HepG2 (cell line): ENCODE measurements at regions not wholly inside any gene's neighbourhood (a gene's known extent, or its start where the extent isn't known, plus 50 kb on each side); places are given as distances from the start of the nearest gene placed in this dataset.

Source experiments
- NONO ChIP-seq, 2 experiments: fragments of 450-650 bp in 1 of 2; sonication (generic) in 1 of 2; formaldehyde crosslinking in 1 of 2; IDR thresholded peaks in 1 of 2; conservative IDR thresholded peaks in 1 of 2; 2 replicates each; pipeline versions ENCODE4 v1.6.1 to v1.8.0; 2017 to 2022; ENCODE audit warnings: mild to moderate bottlenecking in 1 of 2, missing genetic modification reagents in 1 of 2, moderate library complexity in 1 of 2
- TCF12 ChIP-seq, 2 experiments: fragments of 450-650 bp in 1 of 2; sonication (generic) in 1 of 2; formaldehyde crosslinking in 1 of 2; IDR thresholded peaks; 2 replicates each; pipeline versions ENCODE4 v1.6.1 to v1.8.0; 2017 to 2022; ENCODE audit warnings: antibody characterized with exemption in 1 of 2, mild to moderate bottlenecking in 1 of 2, missing genetic modification reagents in 1 of 2, moderate library complexity in 1 of 2
- ZNF766 ChIP-seq: sonication (generic); formaldehyde crosslinking; IDR thresholded peaks from 2 replicates; pipeline ENCODE4 v1.5.0; 2020; ENCODE audit warnings: missing genetic modification reagents, borderline replicate concordance

GRCh38 chr13:31074756-31075155, 86.9 kb downstream of the HSPH1 start:
- TF ChIP-seq NONO (IDR thresholded peaks at IDR 0.05) (no peak), NONO (CRISPR knock-in tag; conservative IDR thresholded peaks at IDR 0.05) (no peak), TCF12 (IDR thresholded peaks at IDR 0.05) (no peak), TCF12 (CRISPR knock-in tag; IDR thresholded peaks at IDR 0.05) (no peak), ZNF766 (CRISPR knock-in tag) (no peak)
